Retinal pigment epithelial cell (primary cell): ENCODE measurements at regions not wholly inside any gene's neighbourhood (a gene's known extent, or its start where the extent isn't known, plus 50 kb on each side); places are given as distances from the start of the nearest gene placed in this dataset.

ENCODE experiments used
- DNase-seq: peaks from one replicate; pipeline ENCODE4 v3.0.0-alpha.2; 2010; ENCODE audit warnings: low read depth
- H3K4me3 ChIP-seq: 2 replicates; pipeline ENCODE4 v1.5.1; 2011; ENCODE audit warnings: mild to moderate bottlenecking, low read length, control low read depth, moderate library complexity
- CTCF ChIP-seq: conservative IDR thresholded peaks from 2 replicates; pipeline ENCODE4 v1.5.1; 2011; ENCODE audit warnings: low read depth, low read length, control low read depth, inconsistent platforms

- no peak overlapping the region for H3K4me3 ChIP-seq
- TF ChIP-seq CTCF = no peak
- DNase-seq = no peak
Observed at GRCh38 chr1:29395736-29396437, 159.6 kb downstream of the PTPRU start.

GRCh38 chr1:29394521-29395225 is 158.4 kb downstream of the PTPRU start:
- DNase-seq = no peak
- TF ChIP-seq CTCF = no peak
- no peak overlapping the region for H3K4me3 ChIP-seq

GRCh38 chr1:29393451-29393826 is 157.1 kb downstream of the PTPRU start:
- DNase-seq = no peak
- TF ChIP-seq CTCF = no peak
- H3K4me3 ChIP-seq = no peak overlapping the region

GRCh38 chr1:29392486-29393450 is 156.4 kb downstream of the PTPRU start:
- H3K4me3 ChIP-seq = no peak overlapping the region
- TF ChIP-seq CTCF = no peak
- DNase-seq = no peak

- no peak for TF ChIP-seq CTCF
- no peak for DNase-seq
- no peak overlapping the region for H3K4me3 ChIP-seq
Observed at GRCh38 chr1:29392036-29392435, 155.7 kb downstream of the PTPRU start.

GRCh38 chr1:29391362-29391880 is 155.1 kb downstream of the PTPRU start:
- DNase-seq = no peak
- H3K4me3 ChIP-seq = no peak overlapping the region
- TF ChIP-seq CTCF = no peak
